Tibial artery (tissue), 4 donors: ENCODE measurements at regions not wholly inside any gene's neighbourhood (a gene's known extent, or its start where the extent isn't known, plus 50 kb on each side); places are given as distances from the start of the nearest gene placed in this dataset.
"Not testable (repeated sequence)": the region's sequence is repeated elsewhere in the genome, so short reads cannot be mapped to it uniquely, and the experiment has no call there.

Experiments
- DNase-seq, 2 donors: peaks; one replicate each; pipeline ENCODE4 v3.0.0-alpha.2; 2019
- H3K27ac ChIP-seq, 2 donors: fragments of 200-600 bp; sonication (generic) in 1 of 2; 1 replicate in 1 of 2; 2 replicates in 1 of 2; pipeline ENCODE4 v1.5.1; 2018 to 2019; ENCODE audit warnings: mild to moderate bottlenecking in 1 of 2
- H3K27me3 ChIP-seq, 2 donors: fragments of 200-600 bp; sonication (generic) in 1 of 2; one replicate each; pipeline versions ENCODE4 v1.5.1 to v1.6.0; 2016 to 2019
- H3K36me3 ChIP-seq, 3 donors: fragments of 200-600 bp; sonication (generic) in 2 of 3; one replicate each; pipeline ENCODE4 v1.5.1; 2016 to 2019; ENCODE audit warnings: mild to moderate bottlenecking in 2 of 3
- H3K4me1 ChIP-seq, 4 donors: fragments of 200-600 bp; sonication (generic) in 2 of 4; 1 replicate in 3 of 4; 2 replicates in 1 of 4; pipeline ENCODE4 v1.5.1; 2016 to 2019
- H3K4me3 ChIP-seq, 2 donors: fragments of 200-600 bp; sonication (generic) in 1 of 2; 1 replicate in 1 of 2; 2 replicates in 1 of 2; pipeline ENCODE4 v1.5.1; 2018 to 2019; ENCODE audit warnings: mild to moderate bottlenecking in 2 of 2
- H3K9me3 ChIP-seq, 3 donors: fragments of 200-600 bp; sonication (generic) in 1 of 3; one replicate each; pipeline ENCODE4 v1.5.1; 2016 to 2019
- CTCF ChIP-seq, 2 experiments: fragments of 200-600 bp in 1 of 2; fragments of 450-650 bp in 1 of 2; IDR thresholded peaks; one replicate each; pipeline ENCODE4 v1.5.1; 2017 to 2019; ENCODE audit warnings: antibody characterized with exemption in 2 of 2, mild to moderate bottlenecking in 1 of 2, moderate library complexity in 1 of 2
- intact Hi-C: fragments of 100-400 bp; cut with DNase I; formaldehyde crosslinking; loops from one replicate; pipeline ENCODE4 v1.15.0; 2023; ENCODE audit warnings: low total_unique reads

- no peaks in the 10 kb centered on the region for H3K9me3 ChIP-seq
- DNase-seq = no peak
- no peak overlapping the region for H3K4me3 ChIP-seq
- H3K36me3 ChIP-seq = no peaks in the 10 kb centered on the region
- no peak for TF ChIP-seq CTCF (IDR thresholded peaks at IDR 0.05)
- no peaks in the 10 kb centered on the region for H3K27me3 ChIP-seq
- peaks cover 0 to 8% (median 3%) of the 10 kb centered on the region in 4 donors for H3K4me1 ChIP-seq
- intact Hi-C loops = no loop called here
- no peak overlapping the region for H3K27ac ChIP-seq
Observed at GRCh38 chr22:40094485-40094884, 83.2 kb upstream of the TNRC6B start.

GRCh38 chr22:40099887-40100286 is 77.8 kb upstream of the TNRC6B start:
- H3K27me3 ChIP-seq, DNase-seq, H3K4me3 ChIP-seq, H3K36me3 ChIP-seq, intact Hi-C loops, H3K9me3 ChIP-seq, H3K27ac ChIP-seq: not testable (repeated sequence)
- peaks cover 0 to 10% (median 0%) of the 10 kb centered on the region in 4 donors for H3K4me1 ChIP-seq

GRCh38 chr22:40105755-40106154 is 72.0 kb upstream of the TNRC6B start:
- no peak for TF ChIP-seq CTCF (IDR thresholded peaks at IDR 0.05)
- no peaks in the 10 kb centered on the region for H3K27me3 ChIP-seq
- H3K9me3 ChIP-seq = no peaks in the 10 kb centered on the region
- H3K4me3 ChIP-seq = no peak overlapping the region
- H3K36me3 ChIP-seq = no peaks in the 10 kb centered on the region
- DNase-seq = no peak
- H3K4me1 ChIP-seq = peaks cover 0 to 26% (median 15%) of the 10 kb centered on the region in 4 donors
- intact Hi-C loops = no loop called here
- H3K27ac ChIP-seq = no peak overlapping the region

- peak overlapping the region; percentile 7 to 23 for H3K4me3 ChIP-seq
Observed at GRCh38 chr22:40107244-40107643, 70.5 kb upstream of the TNRC6B start.

GRCh38 chr22:40107851-40108378 is 69.8 kb upstream of the TNRC6B start:
- Histone ChIP-seq H3K27ac (peak overlapping the region; percentile 45 to 46), H3K4me1 (peaks cover 0 to 30% (median 18%) of the 10 kb centered on the region in 4 donors), H3K9me3 (no peaks in the 10 kb centered on the region), H3K27me3 (no peaks in the 10 kb centered on the region), H3K4me3 (peak overlapping the region; percentile 7 to 23), H3K36me3 (no peaks in the 10 kb centered on the region)
- TF ChIP-seq CTCF (IDR thresholded peaks at IDR 0.05) = no peak
- DNase-seq = no peak
- intact Hi-C loops = no loop called here

More at GRCh38 chr22:40107244-40107643, 70.5 kb upstream of the TNRC6B start:
- TF ChIP-seq CTCF (IDR thresholded peaks at IDR 0.05) = no peak
- Histone ChIP-seq H3K4me1 (peaks cover 0 to 29% (median 18%) of the 10 kb centered on the region in 4 donors), H3K9me3 (no peaks in the 10 kb centered on the region), H3K27me3 (no peaks in the 10 kb centered on the region), H3K36me3 (no peaks in the 10 kb centered on the region), H3K27ac (peak overlapping the region; percentile 45 to 46)
- intact Hi-C loops = no loop called here
- no peak for DNase-seq

GRCh38 chr22:40108396-40108795 is 69.3 kb upstream of the TNRC6B start:
- peaks cover 0 to 30% (median 18%) of the 10 kb centered on the region in 4 donors for H3K4me1 ChIP-seq
- H3K36me3 ChIP-seq = no peaks in the 10 kb centered on the region
- no peak for DNase-seq
- peak overlapping the region; percentile 45 to 46 for H3K27ac ChIP-seq
- intact Hi-C loops = no loop called here
- no peaks in the 10 kb centered on the region for H3K9me3 ChIP-seq
- H3K27me3 ChIP-seq = no peaks in the 10 kb centered on the region
- no peak for TF ChIP-seq CTCF (IDR thresholded peaks at IDR 0.05)
- peak overlapping the region in 1 of 2 donors; percentile 7 for H3K4me3 ChIP-seq

GRCh38 chr22:40108926-40109325 is 68.8 kb upstream of the TNRC6B start:
- H3K27me3 ChIP-seq, DNase-seq, H3K9me3 ChIP-seq, H3K4me3 ChIP-seq, intact Hi-C loops, H3K27ac ChIP-seq, H3K36me3 ChIP-seq: not testable (repeated sequence)
- peaks cover 0 to 36% (median 18%) of the 10 kb centered on the region in 4 donors for H3K4me1 ChIP-seq
